ENCODE measurements at regions not wholly inside any gene's neighbourhood (a gene's known extent, or its start where the extent isn't known, plus 50 kb on each side); places are given as distances from the start of the nearest gene placed in this dataset.

DNA sequence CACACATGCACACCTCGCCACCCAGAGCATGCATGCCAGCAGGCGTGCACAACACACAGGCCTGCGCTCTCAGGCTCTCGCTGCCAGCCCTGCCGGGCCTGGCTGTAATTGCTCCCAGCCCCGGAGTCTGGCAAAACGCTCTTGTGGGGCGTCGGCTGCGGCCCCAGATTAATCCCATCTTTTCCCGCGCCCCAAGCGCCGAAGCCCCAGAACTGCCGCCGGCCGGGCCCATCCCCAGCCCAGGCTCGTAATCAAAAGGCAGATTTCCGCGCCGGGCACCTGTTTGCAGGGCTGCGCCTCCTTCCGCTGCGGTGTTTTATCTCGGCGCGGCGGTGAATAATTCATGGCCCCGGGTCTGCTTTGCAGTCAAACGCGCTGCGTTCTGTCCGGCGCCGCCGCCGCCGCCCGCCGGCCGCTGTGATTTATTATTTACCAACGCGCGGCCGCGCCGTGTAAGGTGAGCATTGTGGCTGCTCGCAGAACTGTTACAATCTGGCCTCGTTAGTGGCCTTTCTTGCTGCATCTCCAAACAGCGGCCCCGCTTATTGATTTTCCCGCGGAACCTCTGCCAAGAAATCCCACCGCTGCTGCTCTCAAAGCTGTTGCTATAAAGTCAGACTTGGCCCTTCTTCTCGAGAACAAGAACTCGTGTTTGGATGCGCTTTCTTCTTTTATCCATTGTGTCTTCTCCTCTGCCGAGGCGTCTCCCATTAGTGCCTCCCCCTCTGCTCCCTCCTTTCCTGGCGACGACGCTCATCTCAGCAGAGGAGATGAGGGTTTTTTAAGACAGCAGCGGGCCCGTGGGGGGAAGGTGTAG lies 126.1 kb downstream of the IRX5 start:
- Mint-ChIP-seq H3K27ac (no peak overlapping the region), H3K4me1 (peaks cover 6% of the 10 kb centered on the region), H3K4me3 (no peak overlapping the region), H3K9me3 (ENCODE audit: insufficient read depth) (no peaks in the 10 kb centered on the region), H3K27me3 (peaks cover 70% of the 10 kb centered on the region)
- ChIA-PET POLR2A (no interaction called here), CTCF (no interaction called here)
- H4K20me1 ChIP-seq (ENCODE audit: control insufficient read depth, insufficient read depth, low read length, poor library complexity, severe bottlenecking) = no peaks in the 10 kb centered on the region
- H3K27ac ChIP-seq (ENCODE audit: low read length in 2 of 2) = no peak overlapping the region
- H3K9ac ChIP-seq (ENCODE audit: low read length) = no peak overlapping the region
- H3K4me1 ChIP-seq (ENCODE audit: control insufficient read depth in 2 of 2, insufficient read depth in 2 of 2, low read length in 2 of 2) = no peaks in the 10 kb centered on the region
- peaks cover 0 to 33% (median 6%) of the 10 kb centered on the region in 4 experiments for H3K27me3 ChIP-seq (replicated peaks in 1 of 4; ENCODE audit: control extremely low read depth in 1 of 4, control insufficient read depth in 3 of 4, insufficient read depth in 4 of 4, low read length in 3 of 4)
- peaks cover 0 to 16% (median 0%) of the 10 kb centered on the region in 3 donors for H3K9me3 ChIP-seq (ENCODE audit: control extremely low read depth in 1 of 3, control insufficient read depth in 2 of 3, insufficient read depth in 1 of 3, low read length in 2 of 3)
- no peak overlapping the region for H3K4me2 ChIP-seq (replicated peaks; ENCODE audit: low read depth, low read length, poor library complexity, severe bottlenecking)
- peak overlapping the region; percentile 33 for H2AFZ ChIP-seq (ENCODE audit: insufficient read depth, low read depth, low read length, poor library complexity, severe bottlenecking)
- intact Hi-C loops (cut with micrococcal nuclease) = no loop called here
- no peak overlapping the region for H3K4me3 ChIP-seq (ENCODE audit: control extremely low read depth in 1 of 5, extremely low read depth in 1 of 5, insufficient read depth in 1 of 5, low read depth in 2 of 5, low read length in 4 of 5)
- no peak for DNase-seq
- TF ChIP-seq EZH2 (IDR thresholded peaks at IDR 0.05; ENCODE audit: borderline replicate concordance, insufficient read depth, low read depth, low read length, poor library complexity, severe bottlenecking) = no peak
- TF ChIP-seq, protein P1, sequence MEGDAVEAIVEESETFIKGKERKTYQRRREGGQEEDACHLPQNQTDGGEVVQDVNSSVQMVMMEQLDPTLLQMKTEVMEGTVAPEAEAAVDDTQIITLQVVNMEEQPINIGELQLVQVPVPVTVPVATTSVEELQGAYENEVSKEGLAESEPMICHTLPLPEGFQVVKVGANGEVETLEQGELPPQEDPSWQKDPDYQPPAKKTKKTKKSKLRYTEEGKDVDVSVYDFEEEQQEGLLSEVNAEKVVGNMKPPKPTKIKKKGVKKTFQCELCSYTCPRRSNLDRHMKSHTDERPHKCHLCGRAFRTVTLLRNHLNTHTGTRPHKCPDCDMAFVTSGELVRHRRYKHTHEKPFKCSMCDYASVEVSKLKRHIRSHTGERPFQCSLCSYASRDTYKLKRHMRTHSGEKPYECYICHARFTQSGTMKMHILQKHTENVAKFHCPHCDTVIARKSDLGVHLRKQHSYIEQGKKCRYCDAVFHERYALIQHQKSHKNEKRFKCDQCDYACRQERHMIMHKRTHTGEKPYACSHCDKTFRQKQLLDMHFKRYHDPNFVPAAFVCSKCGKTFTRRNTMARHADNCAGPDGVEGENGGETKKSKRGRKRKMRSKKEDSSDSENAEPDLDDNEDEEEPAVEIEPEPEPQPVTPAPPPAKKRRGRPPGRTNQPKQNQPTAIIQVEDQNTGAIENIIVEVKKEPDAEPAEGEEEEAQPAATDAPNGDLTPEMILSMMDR (IDR thresholded peaks at IDR 0.05) = no peak
- H3K79me2 ChIP-seq (ENCODE audit: control insufficient read depth, insufficient read depth, low read length) = no peaks in the 10 kb centered on the region
- H3K36me3 ChIP-seq (replicated peaks in 1 of 2; ENCODE audit: control extremely low read depth in 1 of 2, control insufficient read depth in 1 of 2, extremely low read depth in 1 of 2, insufficient read depth in 2 of 2, low read length in 1 of 2) = no peaks in the 10 kb centered on the region
- 7% methylated on average over 59 of the region's 64 CpGs for WGBS (ENCODE audit: insufficient coverage)
- ATAC-seq (ENCODE audit: low read depth) = no peak

DNA sequence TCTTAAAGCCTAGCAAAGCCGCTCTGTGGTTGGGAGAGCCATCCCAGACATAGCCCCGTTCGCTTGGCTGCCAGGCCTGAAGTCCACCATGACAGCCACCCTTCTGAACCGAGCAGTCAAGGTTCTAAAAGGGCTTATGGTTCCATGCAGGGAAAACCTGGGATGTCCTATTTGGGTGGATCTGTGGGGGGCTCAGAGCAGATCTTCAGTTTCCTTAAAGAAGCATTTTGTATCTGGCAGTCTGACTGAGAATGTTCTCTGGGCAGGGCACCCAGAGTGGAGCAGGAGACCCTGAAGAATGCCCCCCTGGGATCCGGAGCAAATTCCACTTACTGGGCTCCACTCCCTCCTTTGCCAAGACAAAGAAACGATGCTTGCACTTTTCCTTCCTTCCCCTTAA lies 127.2 kb downstream of the IRX5 start:
- ChIA-PET CTCF (no interaction called here), POLR2A (no interaction called here)
- H3K9ac ChIP-seq (ENCODE audit: low read length) = no peak overlapping the region
- no peak overlapping the region for H3K27ac Mint-ChIP-seq
- ATAC-seq (ENCODE audit: low read depth) (no peak), DNase-seq (no peak)
- no peak overlapping the region for H3K4me2 ChIP-seq (replicated peaks; ENCODE audit: low read depth, low read length, poor library complexity, severe bottlenecking)
- H3K4me1 Mint-ChIP-seq = peaks cover 6% of the 10 kb centered on the region
- intact Hi-C loops (cut with micrococcal nuclease) = no loop called here
- H3K9me3 Mint-ChIP-seq (ENCODE audit: insufficient read depth) = no peaks in the 10 kb centered on the region
- no peak overlapping the region for H3K27ac ChIP-seq (ENCODE audit: low read length in 2 of 2)
- no peak overlapping the region for H2AFZ ChIP-seq (ENCODE audit: insufficient read depth, low read depth, low read length, poor library complexity, severe bottlenecking)
- 85% methylated on average over 4 of the region's 6 CpGs for WGBS (ENCODE audit: insufficient coverage)
- H3K4me3 ChIP-seq (ENCODE audit: control extremely low read depth in 1 of 5, extremely low read depth in 1 of 5, insufficient read depth in 1 of 5, low read depth in 2 of 5, low read length in 4 of 5) = no peak overlapping the region
- peaks cover 67% of the 10 kb centered on the region for H3K27me3 Mint-ChIP-seq
- no peaks in the 10 kb centered on the region for H4K20me1 ChIP-seq (ENCODE audit: control insufficient read depth, insufficient read depth, low read length, poor library complexity, severe bottlenecking)
- H3K79me2 ChIP-seq (ENCODE audit: control insufficient read depth, insufficient read depth, low read length) = no peaks in the 10 kb centered on the region
- peaks cover 0 to 19% (median 0%) of the 10 kb centered on the region in 3 donors for H3K9me3 ChIP-seq (ENCODE audit: control extremely low read depth in 1 of 3, control insufficient read depth in 2 of 3, insufficient read depth in 1 of 3, low read length in 2 of 3)
- no peaks in the 10 kb centered on the region for H3K4me1 ChIP-seq (ENCODE audit: control insufficient read depth in 2 of 2, insufficient read depth in 2 of 2, low read length in 2 of 2)
- H3K36me3 ChIP-seq (replicated peaks in 1 of 2; ENCODE audit: control extremely low read depth in 1 of 2, control insufficient read depth in 1 of 2, extremely low read depth in 1 of 2, insufficient read depth in 2 of 2, low read length in 1 of 2) = no peaks in the 10 kb centered on the region
- no peak overlapping the region for H3K4me3 Mint-ChIP-seq
- no peak for TF ChIP-seq EZH2 (IDR thresholded peaks at IDR 0.05; ENCODE audit: borderline replicate concordance, insufficient read depth, low read depth, low read length, poor library complexity, severe bottlenecking)
- TF ChIP-seq, protein P1 (IDR thresholded peaks at IDR 0.05) = no peak
- H3K27me3 ChIP-seq (replicated peaks in 1 of 4; ENCODE audit: control extremely low read depth in 1 of 4, control insufficient read depth in 3 of 4, insufficient read depth in 4 of 4, low read length in 3 of 4) = peaks cover 0 to 33% (median 6%) of the 10 kb centered on the region in 4 experiments
